Liver (tissue), 3 donors: ENCODE measurements at regions not wholly inside any gene's neighbourhood (a gene's known extent, or its start where the extent isn't known, plus 50 kb on each side); places are given as distances from the start of the nearest gene placed in this dataset.

Experiments used
- EGR1 ChIP-seq, 2 donors: IDR thresholded peaks; 2 replicates each; pipeline ENCODE4 v1.6.1; 2016 to 2018; ENCODE audit warnings: antibody characterized with exemption in 2 of 2, low read depth in 2 of 2
- FOXA1 ChIP-seq: IDR thresholded peaks from 2 replicates; pipeline ENCODE4 v1.6.1; 2016; ENCODE audit warnings: antibody characterized with exemption
- HNF4A ChIP-seq, 2 donors: conservative IDR thresholded peaks; 2 replicates each; pipeline ENCODE4 v1.6.1; 2016; ENCODE audit warnings: antibody characterized with exemption in 2 of 2, mild to moderate bottlenecking in 2 of 2
- JUND ChIP-seq, 2 donors: IDR thresholded peaks; 2 replicates each; pipeline ENCODE4 v1.6.1; 2016; ENCODE audit warnings: antibody characterized with exemption in 2 of 2
- NR2F2 ChIP-seq: IDR thresholded peaks from 2 replicates; pipeline ENCODE4 v1.6.1; 2016; ENCODE audit warnings: antibody characterized with exemption
- RAD21 ChIP-seq, 2 donors: IDR thresholded peaks; 2 replicates each; pipeline ENCODE4 v1.6.1; 2016; ENCODE audit warnings: antibody characterized with exemption in 2 of 2, mild to moderate bottlenecking in 2 of 2
- RXRA ChIP-seq, 2 donors: IDR thresholded peaks; 2 replicates each; pipeline ENCODE4 v1.6.1; 2017 to 2018; ENCODE audit warnings: antibody characterized with exemption in 2 of 2, mild to moderate bottlenecking in 1 of 2
- SP1 ChIP-seq: IDR thresholded peaks from 2 replicates; pipeline ENCODE4 v1.6.1; 2018; ENCODE audit warnings: antibody characterized with exemption, mild to moderate bottlenecking
- TAF1 ChIP-seq: conservative IDR thresholded peaks from 2 replicates; pipeline ENCODE4 v1.6.1; 2016; ENCODE audit warnings: antibody characterized with exemption, mild to moderate bottlenecking
- YY1 ChIP-seq: IDR thresholded peaks from 2 replicates; pipeline ENCODE4 v1.6.1; 2016; ENCODE audit warnings: antibody characterized with exemption, mild to moderate bottlenecking
- TF ChIP-seq, protein P1 (sequence below): fragments of 150-350 bp; IDR thresholded peaks from 2 replicates; pipeline ENCODE4 v1.5.1; 2017; ENCODE audit warnings: improper control_type of control experiment, low read depth, low read length; ENCODE audit not compliant: missing input control
- TF ChIP-seq, protein P2 (sequence below): IDR thresholded peaks from 2 replicates; pipeline ENCODE4 v1.6.1; 2016; ENCODE audit warnings: antibody characterized with exemption, mild to moderate bottlenecking
- TF ChIP-seq, protein P3 (sequence below): IDR thresholded peaks from 2 replicates; pipeline ENCODE4 v1.6.1; 2016; ENCODE audit warnings: antibody characterized with exemption
- TF ChIP-seq, protein P4 (sequence below): IDR thresholded peaks from 2 replicates; pipeline ENCODE4 v1.6.1; 2016; ENCODE audit warnings: antibody characterized with exemption
- donor health status: healthy.
- donor health status: healthy.

DNA sequence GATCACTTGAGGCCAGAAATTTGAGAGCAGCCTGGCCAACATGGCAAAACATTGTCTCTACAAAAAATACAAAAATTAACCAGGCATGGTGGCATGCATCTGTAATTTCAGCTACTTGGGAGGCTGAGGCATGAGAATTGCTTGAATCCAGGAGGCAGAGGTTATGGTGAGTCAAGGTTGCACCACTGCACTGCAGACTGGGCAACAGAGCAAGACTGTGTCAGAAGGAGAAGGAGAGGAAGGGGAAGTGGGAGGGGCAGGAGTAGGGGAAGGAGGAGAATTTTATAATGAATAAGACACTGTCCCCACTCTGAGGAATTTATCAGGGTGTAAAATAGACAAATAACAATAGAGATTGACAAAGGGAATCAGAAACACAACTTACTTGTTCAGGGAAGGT is 440.6 kb upstream of the DYNLRB2 start:
- TF ChIP-seq, protein P1, sequence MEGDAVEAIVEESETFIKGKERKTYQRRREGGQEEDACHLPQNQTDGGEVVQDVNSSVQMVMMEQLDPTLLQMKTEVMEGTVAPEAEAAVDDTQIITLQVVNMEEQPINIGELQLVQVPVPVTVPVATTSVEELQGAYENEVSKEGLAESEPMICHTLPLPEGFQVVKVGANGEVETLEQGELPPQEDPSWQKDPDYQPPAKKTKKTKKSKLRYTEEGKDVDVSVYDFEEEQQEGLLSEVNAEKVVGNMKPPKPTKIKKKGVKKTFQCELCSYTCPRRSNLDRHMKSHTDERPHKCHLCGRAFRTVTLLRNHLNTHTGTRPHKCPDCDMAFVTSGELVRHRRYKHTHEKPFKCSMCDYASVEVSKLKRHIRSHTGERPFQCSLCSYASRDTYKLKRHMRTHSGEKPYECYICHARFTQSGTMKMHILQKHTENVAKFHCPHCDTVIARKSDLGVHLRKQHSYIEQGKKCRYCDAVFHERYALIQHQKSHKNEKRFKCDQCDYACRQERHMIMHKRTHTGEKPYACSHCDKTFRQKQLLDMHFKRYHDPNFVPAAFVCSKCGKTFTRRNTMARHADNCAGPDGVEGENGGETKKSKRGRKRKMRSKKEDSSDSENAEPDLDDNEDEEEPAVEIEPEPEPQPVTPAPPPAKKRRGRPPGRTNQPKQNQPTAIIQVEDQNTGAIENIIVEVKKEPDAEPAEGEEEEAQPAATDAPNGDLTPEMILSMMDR: no peak
- TF ChIP-seq YY1: no peak
- TF ChIP-seq HNF4A (conservative IDR thresholded peaks at IDR 0.05): no peak
- TF ChIP-seq, protein P2, sequence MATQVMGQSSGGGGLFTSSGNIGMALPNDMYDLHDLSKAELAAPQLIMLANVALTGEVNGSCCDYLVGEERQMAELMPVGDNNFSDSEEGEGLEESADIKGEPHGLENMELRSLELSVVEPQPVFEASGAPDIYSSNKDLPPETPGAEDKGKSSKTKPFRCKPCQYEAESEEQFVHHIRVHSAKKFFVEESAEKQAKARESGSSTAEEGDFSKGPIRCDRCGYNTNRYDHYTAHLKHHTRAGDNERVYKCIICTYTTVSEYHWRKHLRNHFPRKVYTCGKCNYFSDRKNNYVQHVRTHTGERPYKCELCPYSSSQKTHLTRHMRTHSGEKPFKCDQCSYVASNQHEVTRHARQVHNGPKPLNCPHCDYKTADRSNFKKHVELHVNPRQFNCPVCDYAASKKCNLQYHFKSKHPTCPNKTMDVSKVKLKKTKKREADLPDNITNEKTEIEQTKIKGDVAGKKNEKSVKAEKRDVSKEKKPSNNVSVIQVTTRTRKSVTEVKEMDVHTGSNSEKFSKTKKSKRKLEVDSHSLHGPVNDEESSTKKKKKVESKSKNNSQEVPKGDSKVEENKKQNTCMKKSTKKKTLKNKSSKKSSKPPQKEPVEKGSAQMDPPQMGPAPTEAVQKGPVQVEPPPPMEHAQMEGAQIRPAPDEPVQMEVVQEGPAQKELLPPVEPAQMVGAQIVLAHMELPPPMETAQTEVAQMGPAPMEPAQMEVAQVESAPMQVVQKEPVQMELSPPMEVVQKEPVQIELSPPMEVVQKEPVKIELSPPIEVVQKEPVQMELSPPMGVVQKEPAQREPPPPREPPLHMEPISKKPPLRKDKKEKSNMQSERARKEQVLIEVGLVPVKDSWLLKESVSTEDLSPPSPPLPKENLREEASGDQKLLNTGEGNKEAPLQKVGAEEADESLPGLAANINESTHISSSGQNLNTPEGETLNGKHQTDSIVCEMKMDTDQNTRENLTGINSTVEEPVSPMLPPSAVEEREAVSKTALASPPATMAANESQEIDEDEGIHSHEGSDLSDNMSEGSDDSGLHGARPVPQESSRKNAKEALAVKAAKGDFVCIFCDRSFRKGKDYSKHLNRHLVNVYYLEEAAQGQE: no peak
- TF ChIP-seq RAD21 (IDR thresholded peaks at IDR 0.05): no peak
- TF ChIP-seq SP1: no peak
- TF ChIP-seq, protein P3, sequence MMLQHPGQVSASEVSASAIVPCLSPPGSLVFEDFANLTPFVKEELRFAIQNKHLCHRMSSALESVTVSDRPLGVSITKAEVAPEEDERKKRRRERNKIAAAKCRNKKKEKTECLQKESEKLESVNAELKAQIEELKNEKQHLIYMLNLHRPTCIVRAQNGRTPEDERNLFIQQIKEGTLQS: no peak
- no peak for TF ChIP-seq RXRA (IDR thresholded peaks at IDR 0.05)
- TF ChIP-seq, protein P4, sequence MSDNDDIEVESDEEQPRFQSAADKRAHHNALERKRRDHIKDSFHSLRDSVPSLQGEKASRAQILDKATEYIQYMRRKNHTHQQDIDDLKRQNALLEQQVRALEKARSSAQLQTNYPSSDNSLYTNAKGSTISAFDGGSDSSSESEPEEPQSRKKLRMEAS: no peak
- no peak for TF ChIP-seq TAF1
- no peak for TF ChIP-seq JUND (IDR thresholded peaks at IDR 0.05)
- TF ChIP-seq EGR1 (IDR thresholded peaks at IDR 0.05; ENCODE audit: low read depth in 2 of 2): no peak
- TF ChIP-seq FOXA1: no peak
- TF ChIP-seq NR2F2: no peak
